ENCODE measurements at regions not wholly inside any gene's neighbourhood (a gene's known extent, or its start where the extent isn't known, plus 50 kb on each side); places are given as distances from the start of the nearest gene placed in this dataset.

DNA sequence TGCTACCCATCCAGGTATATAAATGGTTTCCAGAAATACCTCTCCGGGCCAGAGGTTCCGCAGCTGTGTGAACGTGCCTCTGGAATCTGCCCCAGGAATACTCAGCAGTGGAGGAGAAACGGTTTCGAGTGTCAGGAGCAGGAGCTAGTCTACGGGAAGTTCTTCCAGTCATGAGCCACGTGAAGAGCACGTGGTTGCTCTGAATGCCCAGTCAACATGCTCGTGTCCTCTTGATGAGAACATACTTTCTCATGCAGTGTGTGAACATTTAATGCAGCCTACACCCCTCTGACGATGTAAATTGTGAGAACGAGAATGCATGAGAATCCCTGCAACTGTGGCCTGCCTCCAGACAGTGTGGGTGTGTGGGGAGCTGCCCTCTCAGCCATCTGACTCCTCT is 277.0 kb upstream of the SHH start:
- Mint-ChIP-seq H3K27me3 (ENCODE audit: unreplicated experiment) (no peaks in the 10 kb centered on the region), H3K27ac (ENCODE audit: unreplicated experiment) (no peak overlapping the region), H3K36me3 (ENCODE audit: insufficient read depth, unreplicated experiment) (no peaks in the 10 kb centered on the region), H3K4me3 (ENCODE audit: low read depth, unreplicated experiment) (no peak overlapping the region), H3K9me3 (ENCODE audit: low read depth, unreplicated experiment) (no peaks in the 10 kb centered on the region), H3K4me1 (ENCODE audit: low read depth, unreplicated experiment) (no peaks in the 10 kb centered on the region)
- DNase-seq: no peak
- TF ChIP-seq, protein P1, sequence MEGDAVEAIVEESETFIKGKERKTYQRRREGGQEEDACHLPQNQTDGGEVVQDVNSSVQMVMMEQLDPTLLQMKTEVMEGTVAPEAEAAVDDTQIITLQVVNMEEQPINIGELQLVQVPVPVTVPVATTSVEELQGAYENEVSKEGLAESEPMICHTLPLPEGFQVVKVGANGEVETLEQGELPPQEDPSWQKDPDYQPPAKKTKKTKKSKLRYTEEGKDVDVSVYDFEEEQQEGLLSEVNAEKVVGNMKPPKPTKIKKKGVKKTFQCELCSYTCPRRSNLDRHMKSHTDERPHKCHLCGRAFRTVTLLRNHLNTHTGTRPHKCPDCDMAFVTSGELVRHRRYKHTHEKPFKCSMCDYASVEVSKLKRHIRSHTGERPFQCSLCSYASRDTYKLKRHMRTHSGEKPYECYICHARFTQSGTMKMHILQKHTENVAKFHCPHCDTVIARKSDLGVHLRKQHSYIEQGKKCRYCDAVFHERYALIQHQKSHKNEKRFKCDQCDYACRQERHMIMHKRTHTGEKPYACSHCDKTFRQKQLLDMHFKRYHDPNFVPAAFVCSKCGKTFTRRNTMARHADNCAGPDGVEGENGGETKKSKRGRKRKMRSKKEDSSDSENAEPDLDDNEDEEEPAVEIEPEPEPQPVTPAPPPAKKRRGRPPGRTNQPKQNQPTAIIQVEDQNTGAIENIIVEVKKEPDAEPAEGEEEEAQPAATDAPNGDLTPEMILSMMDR (IDR thresholded peaks at IDR 0.05; ENCODE audit: unreplicated experiment): no peak
- CTCF ChIA-PET: no interaction called here
- intact Hi-C loops (cut with micrococcal nuclease; ENCODE audit: unreplicated experiment): no loop called here
- BruUV-seq (replicated peaks): no TSS peak

DNA sequence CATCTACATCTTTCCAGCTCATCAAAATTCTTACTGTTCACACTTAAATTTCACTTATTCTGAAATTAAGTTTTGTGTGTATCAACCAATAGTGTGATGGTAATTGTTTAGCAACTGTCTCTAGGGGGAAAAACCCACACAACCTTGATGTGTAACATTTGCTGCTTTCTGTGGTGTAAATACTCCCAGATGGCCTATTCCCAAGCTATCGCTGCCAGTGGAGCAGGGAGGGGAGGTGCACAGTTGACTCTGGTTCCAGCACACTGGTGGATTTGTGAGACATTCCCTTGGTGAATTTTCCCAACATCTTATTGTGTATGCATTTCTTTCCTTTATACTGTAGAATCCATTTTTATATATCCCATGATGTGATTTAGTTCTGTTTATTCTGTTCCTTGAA is 275.9 kb upstream of the SHH start:
- BruUV-seq (replicated peaks): no TSS peak
- intact Hi-C loops (cut with micrococcal nuclease; ENCODE audit: unreplicated experiment): no loop called here
- Mint-ChIP-seq H3K4me3 (ENCODE audit: low read depth, unreplicated experiment) (no peak overlapping the region), H3K27ac (ENCODE audit: unreplicated experiment) (no peak overlapping the region), H3K9me3 (ENCODE audit: low read depth, unreplicated experiment) (no peaks in the 10 kb centered on the region), H3K36me3 (ENCODE audit: insufficient read depth, unreplicated experiment) (no peaks in the 10 kb centered on the region), H3K4me1 (ENCODE audit: low read depth, unreplicated experiment) (no peaks in the 10 kb centered on the region), H3K27me3 (ENCODE audit: unreplicated experiment) (no peaks in the 10 kb centered on the region)
- TF ChIP-seq, protein P1 (IDR thresholded peaks at IDR 0.05; ENCODE audit: unreplicated experiment): no peak
- CTCF ChIA-PET: no interaction called here
- DNase-seq: no peak

GRCh38 chr7:156082048-156083040 is 270.1 kb upstream of the SHH start:
- CTCF ChIA-PET: no interaction called here
- H3K27me3 Mint-ChIP-seq (ENCODE audit: unreplicated experiment): peaks cover 17% of the 10 kb centered on the region

GRCh38 chr7:156080596-156080995 is 268.3 kb upstream of the SHH start:
- Mint-ChIP-seq H3K4me3 (ENCODE audit: low read depth, unreplicated experiment) (no peak overlapping the region), H3K27me3 (ENCODE audit: unreplicated experiment) (peaks cover 17% of the 10 kb centered on the region), H3K36me3 (ENCODE audit: insufficient read depth, unreplicated experiment) (no peaks in the 10 kb centered on the region), H3K4me1 (ENCODE audit: low read depth, unreplicated experiment) (no peaks in the 10 kb centered on the region), H3K9me3 (ENCODE audit: low read depth, unreplicated experiment) (no peaks in the 10 kb centered on the region), H3K27ac (ENCODE audit: unreplicated experiment) (no peak overlapping the region)
- intact Hi-C loops (cut with micrococcal nuclease; ENCODE audit: unreplicated experiment): no loop called here
- TF ChIP-seq, protein P1 (IDR thresholded peaks at IDR 0.05; ENCODE audit: unreplicated experiment): no peak
- BruUV-seq (replicated peaks): no TSS peak
- CTCF ChIA-PET: interaction anchor here (0.5 kb wide), 1 partner anchor 664 kb away, joined by 3 read pairs; no protein-coding TSS in a partner anchor
- DNase-seq: no peak

More at GRCh38 chr7:156082048-156083040, 270.1 kb upstream of the SHH start:
- H3K9me3 Mint-ChIP-seq (ENCODE audit: low read depth, unreplicated experiment): no peaks in the 10 kb centered on the region
- no peak overlapping the region for H3K27ac Mint-ChIP-seq (ENCODE audit: unreplicated experiment)
- intact Hi-C loops (cut with micrococcal nuclease; ENCODE audit: unreplicated experiment): no loop called here
- no peak overlapping the region for H3K4me3 Mint-ChIP-seq (ENCODE audit: low read depth, unreplicated experiment)
- H3K36me3 Mint-ChIP-seq (ENCODE audit: insufficient read depth, unreplicated experiment): no peaks in the 10 kb centered on the region
- TF ChIP-seq, protein P1 (IDR thresholded peaks at IDR 0.05; ENCODE audit: unreplicated experiment): no peak
- DNase-seq: no peak
- no TSS peak for BruUV-seq (replicated peaks)
- no peaks in the 10 kb centered on the region for H3K4me1 Mint-ChIP-seq (ENCODE audit: low read depth, unreplicated experiment)
